ENCODE measurements at regions not wholly inside any gene's neighbourhood (a gene's known extent, or its start where the extent isn't known, plus 50 kb on each side); places are given as distances from the start of the nearest gene placed in this dataset.

GRCh38 chr4:128355305-128355704 lies 67.7 kb upstream of the PGRMC2 start:
- TF ChIP-seq CTCF (IDR thresholded peaks at IDR 0.05) (no peak), TCF7L2 (IDR thresholded peaks at IDR 0.05; ENCODE audit: low read depth, low read length) (no peak), REST (IDR thresholded peaks at IDR 0.05; ENCODE audit: insufficient read depth in 1 of 2, low read depth in 2 of 2, low read length in 1 of 2) (no peak), POLR2AphosphoS5 (IDR thresholded peaks at IDR 0.05; ENCODE audit: low read depth, low read length) (no peak)
